H1 (cell line): ENCODE measurements at regions not wholly inside any gene's neighbourhood (a gene's known extent, or its start where the extent isn't known, plus 50 kb on each side); places are given as distances from the start of the nearest gene placed in this dataset.

Source experiments
- CBX5 ChIP-seq: fragments of 300-800, 300-1000 bp; sonication (generic); IDR thresholded peaks from 2 replicates; pipeline ENCODE4 v1.7.1; 2016; ENCODE audit warnings: antibody characterized with exemption, low read length, low read depth
- CTBP2 ChIP-seq: IDR thresholded peaks from 2 replicates; pipeline ENCODE4 v1.7.0; 2011; ENCODE audit warnings: borderline replicate concordance, mild to moderate bottlenecking, moderate library complexity, mixed read lengths, low read length; ENCODE audit not compliant: insufficient read depth, insufficient read length
- GTF2F1 ChIP-seq: IDR thresholded peaks from 2 replicates; pipeline ENCODE4 v1.6.1; 2012; ENCODE audit warnings: low read depth, low read length, improper control_type of control experiment, borderline replicate concordance
- KDM4A ChIP-seq: IDR thresholded peaks from one replicate; pipeline ENCODE4 v1.7.1; 2012; ENCODE audit warnings: low read depth, mild to moderate bottlenecking, moderate library complexity, low read length, inconsistent platforms; ENCODE audit not compliant: severe bottlenecking
- NANOG ChIP-seq: IDR thresholded peaks from 2 replicates; pipeline ENCODE4 v1.6.1; 2011; ENCODE audit warnings: low read length, low read depth, mild to moderate bottlenecking, inconsistent platforms; ENCODE audit not compliant: insufficient read depth, poor library complexity, severe bottlenecking
- PHF8 ChIP-seq: fragments of 200-600 bp; sonication (generic); conservative IDR thresholded peaks from 2 replicates; pipeline ENCODE4 v1.7.1; 2012; ENCODE audit warnings: low read depth, mild to moderate bottlenecking, inconsistent platforms, low read length, moderate library complexity
- RBBP5 ChIP-seq: IDR thresholded peaks from 2 replicates; pipeline ENCODE4 v1.7.1; 2012; ENCODE audit warnings: low read depth, mild to moderate bottlenecking, inconsistent platforms, low read length, moderate library complexity, borderline replicate concordance
- SAP30 ChIP-seq: fragments of 300-600 bp; sonication (generic); IDR thresholded peaks from 2 replicates; pipeline ENCODE4 v1.7.1; 2012; ENCODE audit warnings: low read length, moderate library complexity, mild to moderate bottlenecking, inconsistent platforms; ENCODE audit not compliant: insufficient read depth, insufficient replicate concordance
- TF ChIP-seq, protein P1 (sequence below): IDR thresholded peaks from 2 replicates; pipeline ENCODE4 v1.6.1; 2012; ENCODE audit warnings: low read length, inconsistent platforms

DNA sequence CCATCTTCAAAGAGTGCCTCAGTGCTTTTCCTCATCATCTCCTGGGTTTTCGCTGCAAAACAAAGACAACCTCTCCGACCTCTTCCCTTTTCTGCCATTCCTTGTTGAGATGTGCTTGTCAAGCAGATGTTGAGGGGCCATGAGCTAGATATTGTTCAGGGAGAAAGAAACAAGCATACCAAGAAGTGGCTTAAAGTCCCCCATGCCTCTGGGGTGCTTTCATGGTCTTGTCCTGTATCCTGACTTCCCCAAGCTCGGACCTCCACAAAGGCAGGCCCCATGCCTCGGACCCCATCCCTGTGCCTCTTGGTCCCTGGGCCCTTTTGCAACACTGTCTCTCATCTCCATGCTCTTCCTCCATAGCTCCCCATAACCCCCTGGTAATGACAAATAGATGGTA, 103.8 kb downstream of the C1orf94 start (continued):
- TF ChIP-seq, protein P1, sequence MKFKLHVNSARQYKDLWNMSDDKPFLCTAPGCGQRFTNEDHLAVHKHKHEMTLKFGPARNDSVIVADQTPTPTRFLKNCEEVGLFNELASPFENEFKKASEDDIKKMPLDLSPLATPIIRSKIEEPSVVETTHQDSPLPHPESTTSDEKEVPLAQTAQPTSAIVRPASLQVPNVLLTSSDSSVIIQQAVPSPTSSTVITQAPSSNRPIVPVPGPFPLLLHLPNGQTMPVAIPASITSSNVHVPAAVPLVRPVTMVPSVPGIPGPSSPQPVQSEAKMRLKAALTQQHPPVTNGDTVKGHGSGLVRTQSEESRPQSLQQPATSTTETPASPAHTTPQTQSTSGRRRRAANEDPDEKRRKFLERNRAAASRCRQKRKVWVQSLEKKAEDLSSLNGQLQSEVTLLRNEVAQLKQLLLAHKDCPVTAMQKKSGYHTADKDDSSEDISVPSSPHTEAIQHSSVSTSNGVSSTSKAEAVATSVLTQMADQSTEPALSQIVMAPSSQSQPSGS = no peak
- TF ChIP-seq KDM4A (no peak), CTBP2 (no peak), GTF2F1 (no peak), CBX5 (no peak), SAP30 (no peak), PHF8 (no peak), RBBP5 (no peak), NANOG (no peak)
